OCI-LY3 (cell line): ENCODE measurements at regions not wholly inside any gene's neighbourhood (a gene's known extent, or its start where the extent isn't known, plus 50 kb on each side); places are given as distances from the start of the nearest gene placed in this dataset.
"Not testable (repeated sequence)": the region's sequence is repeated elsewhere in the genome, so short reads cannot be mapped to it uniquely, and the experiment has no call there.

ENCODE experiments used
- EZH2phosphoT487 ChIP-seq: fragments of 200-600 bp; shearing (Covaris generic); IDR thresholded peaks from 2 replicates; pipeline ENCODE4 v1.6.1; 2018; ENCODE audit warnings: antibody characterized with exemption, mixed run types, low read depth
- TF ChIP-seq, protein P1 (sequence below): fragments of 200-600, 300-600 bp; sonication (generic); IDR thresholded peaks from 2 replicates; pipeline ENCODE4 v1.5.1; 2014; ENCODE audit warnings: antibody characterized with exemption, low read length, low read depth

- TF ChIP-seq, protein P1, sequence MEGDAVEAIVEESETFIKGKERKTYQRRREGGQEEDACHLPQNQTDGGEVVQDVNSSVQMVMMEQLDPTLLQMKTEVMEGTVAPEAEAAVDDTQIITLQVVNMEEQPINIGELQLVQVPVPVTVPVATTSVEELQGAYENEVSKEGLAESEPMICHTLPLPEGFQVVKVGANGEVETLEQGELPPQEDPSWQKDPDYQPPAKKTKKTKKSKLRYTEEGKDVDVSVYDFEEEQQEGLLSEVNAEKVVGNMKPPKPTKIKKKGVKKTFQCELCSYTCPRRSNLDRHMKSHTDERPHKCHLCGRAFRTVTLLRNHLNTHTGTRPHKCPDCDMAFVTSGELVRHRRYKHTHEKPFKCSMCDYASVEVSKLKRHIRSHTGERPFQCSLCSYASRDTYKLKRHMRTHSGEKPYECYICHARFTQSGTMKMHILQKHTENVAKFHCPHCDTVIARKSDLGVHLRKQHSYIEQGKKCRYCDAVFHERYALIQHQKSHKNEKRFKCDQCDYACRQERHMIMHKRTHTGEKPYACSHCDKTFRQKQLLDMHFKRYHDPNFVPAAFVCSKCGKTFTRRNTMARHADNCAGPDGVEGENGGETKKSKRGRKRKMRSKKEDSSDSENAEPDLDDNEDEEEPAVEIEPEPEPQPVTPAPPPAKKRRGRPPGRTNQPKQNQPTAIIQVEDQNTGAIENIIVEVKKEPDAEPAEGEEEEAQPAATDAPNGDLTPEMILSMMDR, result not testable (repeated sequence)
- TF ChIP-seq EZH2phosphoT487, result not testable (repeated sequence)
Observed at GRCh38 chr2:89761171-89761570, 1069.7 kb downstream of the RPIA start.
